ENCODE measurements at regions not wholly inside any gene's neighbourhood (a gene's known extent, or its start where the extent isn't known, plus 50 kb on each side); places are given as distances from the start of the nearest gene placed in this dataset.

DNA sequence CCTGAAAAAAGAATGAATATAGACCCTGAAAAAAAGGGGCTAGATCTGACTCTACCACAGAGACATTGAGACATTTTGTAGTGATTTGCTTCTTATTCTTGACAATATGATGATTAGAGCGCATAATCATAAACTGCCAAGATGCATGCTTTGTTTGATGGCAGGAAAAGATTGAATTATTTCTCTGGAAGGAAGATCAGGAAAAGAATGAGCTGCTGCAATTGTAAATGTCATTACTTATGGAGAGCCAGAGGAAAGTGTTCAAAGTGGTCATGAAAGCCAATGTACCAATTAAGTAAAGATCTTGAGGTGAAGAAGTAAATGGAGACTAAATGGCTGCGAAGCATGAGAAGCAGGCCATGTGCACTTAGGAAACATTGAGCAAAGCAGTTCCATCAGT is 126.4 kb upstream of the NXPH2 start:
- WGBS (ENCODE audit: extremely low coverage, insufficient coverage, low lambda C conversion rate): no CpG with 5 or more reads among the region's 2 CpGs
- Histone ChIP-seq H3K36me3 (ENCODE audit: control insufficient read depth, insufficient read depth, low read length) (no peaks in the 10 kb centered on the region), H3K27ac (ENCODE audit: low read depth, low read length) (no peak overlapping the region)

DNA sequence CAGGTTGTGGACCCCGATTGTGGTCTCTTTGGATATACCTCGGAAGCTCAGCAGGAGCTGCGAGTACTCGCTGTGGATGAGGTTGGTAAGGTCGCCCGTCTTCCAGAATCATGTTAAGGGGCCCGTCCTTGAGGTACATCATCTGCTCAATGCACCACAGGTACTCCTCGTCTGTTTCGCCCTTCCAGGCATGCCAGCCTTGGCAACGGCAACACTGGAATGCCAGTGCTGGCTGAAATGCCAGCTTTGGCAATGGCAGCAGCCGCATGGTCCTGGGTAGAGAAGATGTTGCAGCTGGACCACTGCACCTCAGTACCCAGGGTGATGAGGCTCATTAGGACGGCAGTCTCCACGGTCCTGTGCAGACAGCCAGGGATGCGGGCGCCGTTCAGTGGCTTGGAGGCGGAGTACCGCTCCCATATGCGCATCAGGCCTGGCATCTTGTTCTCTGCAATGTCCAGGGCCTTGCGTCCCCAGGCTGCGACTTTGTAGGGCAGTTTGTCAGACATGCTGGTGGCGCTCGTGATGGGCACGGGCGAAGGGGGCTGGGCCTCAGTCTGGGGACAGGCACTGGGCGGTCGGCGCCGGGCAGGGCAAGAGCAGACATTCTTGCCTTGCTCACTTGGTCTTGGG is 122.2 kb upstream of the NXPH2 start:
- H2AK5ac ChIP-seq (ENCODE audit: low read length): no peak overlapping the region
- no peak overlapping the region for H4K5ac ChIP-seq (ENCODE audit: low read length)
- no peak overlapping the region for H3K18ac ChIP-seq (ENCODE audit: low read length)
- H3K36me3 ChIP-seq (ENCODE audit: control insufficient read depth, insufficient read depth, low read length): no peaks in the 10 kb centered on the region
- no peak overlapping the region for H3K23ac ChIP-seq (ENCODE audit: low read length)
- H3K27ac ChIP-seq (ENCODE audit: low read depth, low read length): no peak overlapping the region
- no peak overlapping the region for H2BK15ac ChIP-seq (replicated peaks; ENCODE audit: low read depth)
- no peaks in the 10 kb centered on the region for H3K79me2 ChIP-seq (ENCODE audit: control insufficient read depth, insufficient read depth, low read length)
- no peak overlapping the region for H4K8ac ChIP-seq (ENCODE audit: low read depth, low read length)
- H3K79me1 ChIP-seq (ENCODE audit: low read length): no peaks in the 10 kb centered on the region
- no peak overlapping the region for H3K4me3 ChIP-seq (ENCODE audit: low read length)
- no peak for DNase-seq
- H2BK120ac ChIP-seq (ENCODE audit: low read depth, low read length): no peak overlapping the region
- H3K56ac ChIP-seq (ENCODE audit: low read length): no peak overlapping the region
- no peak overlapping the region for H3K4me2 ChIP-seq (ENCODE audit: low read length)
- H3K9ac ChIP-seq (ENCODE audit: low read length): no peak overlapping the region
- no peaks in the 10 kb centered on the region for H3K27me3 ChIP-seq (ENCODE audit: insufficient read depth, low read length, poor library complexity)
- H2BK5ac ChIP-seq (ENCODE audit: low read length): no peak overlapping the region
- WGBS (ENCODE audit: extremely low coverage, insufficient coverage, low lambda C conversion rate): no CpG with 5 or more reads among the region's 29 CpGs
- no peak overlapping the region for H3K4ac ChIP-seq (ENCODE audit: low read depth, low read length)
- no peaks in the 10 kb centered on the region for H3K4me1 ChIP-seq (ENCODE audit: control insufficient read depth, low read depth, low read length)

More for the DNA sequence above, 126.4 kb upstream of the NXPH2 start:
- no peak overlapping the region for H3K56ac ChIP-seq (ENCODE audit: low read length)
- no peaks in the 10 kb centered on the region for H3K27me3 ChIP-seq (ENCODE audit: insufficient read depth, low read length, poor library complexity)
- no peak overlapping the region for H4K5ac ChIP-seq (ENCODE audit: low read length)
- no peak overlapping the region for H2BK5ac ChIP-seq (ENCODE audit: low read length)
- no peak overlapping the region for H2AK5ac ChIP-seq (ENCODE audit: low read length)
- H3K9ac ChIP-seq (ENCODE audit: low read length): no peak overlapping the region
- H3K4me2 ChIP-seq (ENCODE audit: low read length): no peak overlapping the region
- no peaks in the 10 kb centered on the region for H3K4me1 ChIP-seq (ENCODE audit: control insufficient read depth, low read depth, low read length)
- no peak overlapping the region for H2BK15ac ChIP-seq (replicated peaks; ENCODE audit: low read depth)
- no peak overlapping the region for H3K4ac ChIP-seq (ENCODE audit: low read depth, low read length)
- H2BK120ac ChIP-seq (ENCODE audit: low read depth, low read length): no peak overlapping the region
- H3K18ac ChIP-seq (ENCODE audit: low read length): no peak overlapping the region
- no peak overlapping the region for H3K4me3 ChIP-seq (ENCODE audit: low read length)
- no peaks in the 10 kb centered on the region for H3K79me1 ChIP-seq (ENCODE audit: low read length)
- no peak overlapping the region for H4K8ac ChIP-seq (ENCODE audit: low read depth, low read length)
- H3K79me2 ChIP-seq (ENCODE audit: control insufficient read depth, insufficient read depth, low read length): no peaks in the 10 kb centered on the region
- DNase-seq: no peak
- no peak overlapping the region for H3K23ac ChIP-seq (ENCODE audit: low read length)

DNA sequence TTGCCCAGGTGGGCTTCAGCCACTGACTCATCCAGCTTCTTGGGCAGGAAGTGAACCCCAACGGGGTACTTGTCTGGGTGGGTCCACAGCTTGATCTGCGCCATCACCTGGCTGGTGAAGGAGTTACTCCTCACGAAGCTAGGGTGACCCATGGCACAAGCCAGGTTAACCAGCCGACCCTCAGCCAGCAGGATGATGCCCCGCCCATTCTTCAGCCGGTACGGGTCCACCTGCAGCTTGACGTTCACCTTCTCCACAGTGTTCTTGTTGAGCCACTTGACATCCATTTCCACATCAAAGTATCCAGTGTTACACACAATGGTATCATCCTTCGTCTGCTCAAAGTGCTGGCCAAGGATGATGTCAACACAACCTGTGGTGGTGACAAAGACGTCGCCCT is 121.3 kb upstream of the NXPH2 start:
- H3K4me3 ChIP-seq (ENCODE audit: low read length): no peak overlapping the region

DNA sequence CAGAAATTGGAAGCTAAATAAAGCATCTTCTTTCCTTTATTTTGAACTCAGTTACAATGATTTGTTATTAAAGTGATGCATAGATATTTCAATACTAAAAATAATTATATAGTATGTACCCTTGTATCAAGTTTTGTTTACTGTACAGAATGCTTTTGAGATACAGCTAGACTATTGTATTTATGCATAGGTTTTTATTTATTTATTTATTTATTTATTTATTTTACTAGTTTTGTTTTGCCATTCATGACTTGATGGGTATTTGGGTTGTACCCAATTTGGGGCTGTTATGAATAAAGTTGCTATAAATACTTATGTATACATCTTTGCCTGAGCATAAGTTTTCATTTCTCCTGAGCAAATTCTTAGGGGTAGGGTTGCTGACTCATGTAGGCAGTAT is 118.7 kb upstream of the NXPH2 start:
- Histone ChIP-seq H4K5ac (ENCODE audit: low read length) (no peak overlapping the region), H3K27ac (ENCODE audit: low read depth, low read length) (no peak overlapping the region), H3K23ac (ENCODE audit: low read length) (no peak overlapping the region), H3K79me2 (ENCODE audit: control insufficient read depth, insufficient read depth, low read length) (no peaks in the 10 kb centered on the region), H2BK15ac (replicated peaks; ENCODE audit: low read depth) (no peak overlapping the region), H3K4ac (ENCODE audit: low read depth, low read length) (no peak overlapping the region), H3K56ac (ENCODE audit: low read length) (no peak overlapping the region), H2BK5ac (ENCODE audit: low read length) (no peak overlapping the region), H3K18ac (ENCODE audit: low read length) (no peak overlapping the region), H4K8ac (ENCODE audit: low read depth, low read length) (no peak overlapping the region), H3K36me3 (ENCODE audit: control insufficient read depth, insufficient read depth, low read length) (no peaks in the 10 kb centered on the region), H3K4me2 (ENCODE audit: low read length) (no peak overlapping the region), H3K4me1 (ENCODE audit: control insufficient read depth, low read depth, low read length) (no peaks in the 10 kb centered on the region), H3K79me1 (ENCODE audit: low read length) (no peaks in the 10 kb centered on the region), H3K27me3 (ENCODE audit: insufficient read depth, low read length, poor library complexity) (no peaks in the 10 kb centered on the region), H3K4me3 (ENCODE audit: low read length) (no peak overlapping the region), H2AK5ac (ENCODE audit: low read length) (no peak overlapping the region), H3K9ac (ENCODE audit: low read length) (no peak overlapping the region), H2BK120ac (ENCODE audit: low read depth, low read length) (no peak overlapping the region)
- no peak for DNase-seq

More for the DNA sequence above, 121.3 kb upstream of the NXPH2 start:
- H4K5ac ChIP-seq (ENCODE audit: low read length): no peak overlapping the region
- H3K9ac ChIP-seq (ENCODE audit: low read length): no peak overlapping the region
- H2BK120ac ChIP-seq (ENCODE audit: low read depth, low read length): no peak overlapping the region
- H3K36me3 ChIP-seq (ENCODE audit: control insufficient read depth, insufficient read depth, low read length): no peaks in the 10 kb centered on the region
- H2AK5ac ChIP-seq (ENCODE audit: low read length): no peak overlapping the region
- no CpG with 5 or more reads among the region's 11 CpGs for WGBS (ENCODE audit: extremely low coverage, insufficient coverage, low lambda C conversion rate)
- no peak overlapping the region for H2BK15ac ChIP-seq (replicated peaks; ENCODE audit: low read depth)
- H3K79me2 ChIP-seq (ENCODE audit: control insufficient read depth, insufficient read depth, low read length): no peaks in the 10 kb centered on the region
- no peak overlapping the region for H3K4me2 ChIP-seq (ENCODE audit: low read length)
- no peaks in the 10 kb centered on the region for H3K4me1 ChIP-seq (ENCODE audit: control insufficient read depth, low read depth, low read length)
- H3K27ac ChIP-seq (ENCODE audit: low read depth, low read length): no peak overlapping the region
- H3K4ac ChIP-seq (ENCODE audit: low read depth, low read length): no peak overlapping the region
- no peak overlapping the region for H3K18ac ChIP-seq (ENCODE audit: low read length)
- DNase-seq: no peak
- H3K27me3 ChIP-seq (ENCODE audit: insufficient read depth, low read length, poor library complexity): no peaks in the 10 kb centered on the region
- H3K23ac ChIP-seq (ENCODE audit: low read length): no peak overlapping the region
- H2BK5ac ChIP-seq (ENCODE audit: low read length): no peak overlapping the region
- no peak overlapping the region for H3K56ac ChIP-seq (ENCODE audit: low read length)
- no peaks in the 10 kb centered on the region for H3K79me1 ChIP-seq (ENCODE audit: low read length)
- no peak overlapping the region for H4K8ac ChIP-seq (ENCODE audit: low read depth, low read length)

DNA sequence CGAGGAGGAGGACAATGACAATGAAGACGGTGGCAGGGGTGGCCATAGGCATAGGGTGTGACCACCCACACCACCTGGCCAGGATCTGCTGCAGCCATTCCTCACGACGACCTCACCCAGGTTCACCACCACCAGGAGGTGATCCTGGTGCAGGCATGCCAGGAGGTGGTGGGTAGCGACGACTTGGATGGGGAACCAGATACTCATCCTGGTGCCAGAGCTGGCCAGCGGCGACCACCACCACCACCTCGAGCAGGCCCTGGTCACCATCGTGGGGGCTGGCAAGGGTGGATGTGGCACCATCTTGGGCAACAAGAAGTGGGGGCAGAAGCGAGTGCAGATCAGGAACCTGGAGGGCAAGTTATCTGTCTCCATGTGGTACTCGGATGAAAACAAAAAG is 117.1 kb upstream of the NXPH2 start:
- H2BK5ac ChIP-seq (ENCODE audit: low read length): no peak overlapping the region
- H2BK120ac ChIP-seq (ENCODE audit: low read depth, low read length): no peak overlapping the region
- H3K23ac ChIP-seq (ENCODE audit: low read length): no peak overlapping the region
- no peaks in the 10 kb centered on the region for H3K36me3 ChIP-seq (ENCODE audit: control insufficient read depth, insufficient read depth, low read length)
- no peak overlapping the region for H2BK15ac ChIP-seq (replicated peaks; ENCODE audit: low read depth)
- H3K18ac ChIP-seq (ENCODE audit: low read length): no peak overlapping the region
- no peaks in the 10 kb centered on the region for H3K79me1 ChIP-seq (ENCODE audit: low read length)
- H3K4ac ChIP-seq (ENCODE audit: low read depth, low read length): no peak overlapping the region
- no peak overlapping the region for H3K4me3 ChIP-seq (ENCODE audit: low read length)
- no peaks in the 10 kb centered on the region for H3K27me3 ChIP-seq (ENCODE audit: insufficient read depth, low read length, poor library complexity)
- WGBS (ENCODE audit: extremely low coverage, insufficient coverage, low lambda C conversion rate): no CpG with 5 or more reads among the region's 12 CpGs
- no peak overlapping the region for H3K27ac ChIP-seq (ENCODE audit: low read depth, low read length)
- no peak overlapping the region for H4K8ac ChIP-seq (ENCODE audit: low read depth, low read length)
- H2AK5ac ChIP-seq (ENCODE audit: low read length): no peak overlapping the region
- no peaks in the 10 kb centered on the region for H3K4me1 ChIP-seq (ENCODE audit: control insufficient read depth, low read depth, low read length)
- H3K4me2 ChIP-seq (ENCODE audit: low read length): no peak overlapping the region
- no peak overlapping the region for H3K56ac ChIP-seq (ENCODE audit: low read length)
- H3K79me2 ChIP-seq (ENCODE audit: control insufficient read depth, insufficient read depth, low read length): no peaks in the 10 kb centered on the region
- no peak overlapping the region for H4K5ac ChIP-seq (ENCODE audit: low read length)
- H3K9ac ChIP-seq (ENCODE audit: low read length): no peak overlapping the region
- DNase-seq: no peak

DNA sequence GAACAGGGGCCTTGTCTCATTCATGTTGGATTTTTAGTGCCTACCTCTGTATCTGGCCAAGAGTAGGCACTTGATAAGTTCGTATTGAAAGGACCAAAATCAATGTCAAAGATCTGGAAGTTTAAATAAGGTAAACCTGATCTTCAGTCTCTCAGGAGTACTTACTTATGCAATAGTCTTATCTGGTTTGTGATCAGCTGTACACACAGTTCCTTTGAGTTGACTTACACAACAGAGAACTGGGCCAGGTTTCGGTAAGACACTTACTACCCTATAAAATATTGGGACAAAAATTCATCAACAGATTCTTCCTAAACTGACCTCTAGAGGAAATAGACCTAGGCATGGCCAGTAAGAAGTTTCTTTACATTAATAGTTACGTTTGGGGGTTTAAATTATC is 113.6 kb upstream of the NXPH2 start:
- Histone ChIP-seq H3K18ac (ENCODE audit: low read length) (no peak overlapping the region), H3K56ac (ENCODE audit: low read length) (no peak overlapping the region), H3K27me3 (ENCODE audit: insufficient read depth, low read length, poor library complexity) (no peaks in the 10 kb centered on the region), H3K9ac (ENCODE audit: low read length) (no peak overlapping the region), H3K79me2 (ENCODE audit: control insufficient read depth, insufficient read depth, low read length) (no peaks in the 10 kb centered on the region), H3K4me2 (ENCODE audit: low read length) (no peak overlapping the region), H2BK15ac (replicated peaks; ENCODE audit: low read depth) (no peak overlapping the region), H4K8ac (ENCODE audit: low read depth, low read length) (no peak overlapping the region), H3K4ac (ENCODE audit: low read depth, low read length) (no peak overlapping the region), H4K5ac (ENCODE audit: low read length) (no peak overlapping the region), H2BK5ac (ENCODE audit: low read length) (no peak overlapping the region), H3K36me3 (ENCODE audit: control insufficient read depth, insufficient read depth, low read length) (no peaks in the 10 kb centered on the region), H3K23ac (ENCODE audit: low read length) (no peak overlapping the region), H3K4me1 (ENCODE audit: control insufficient read depth, low read depth, low read length) (no peaks in the 10 kb centered on the region), H3K79me1 (ENCODE audit: low read length) (no peaks in the 10 kb centered on the region), H2AK5ac (ENCODE audit: low read length) (no peak overlapping the region), H3K27ac (ENCODE audit: low read depth, low read length) (no peak overlapping the region), H2BK120ac (ENCODE audit: low read depth, low read length) (no peak overlapping the region), H3K4me3 (ENCODE audit: low read length) (no peak overlapping the region)
- no peak for DNase-seq
- WGBS (ENCODE audit: extremely low coverage, insufficient coverage, low lambda C conversion rate): no CpG with 5 or more reads among the region's 3 CpGs
